HG03457 (cell line): ENCODE measurements at regions not wholly inside any gene's neighbourhood (a gene's known extent, or its start where the extent isn't known, plus 50 kb on each side); places are given as distances from the start of the nearest gene placed in this dataset.
"Not testable (repeated sequence)": the region's sequence is repeated elsewhere in the genome, so short reads cannot be mapped to it uniquely, and the experiment has no call there.

Source experiments
- ATAC-seq: cut with Tn5 transposase; IDR thresholded peaks from one replicate; pipeline ENCODE4 v1.9.1; 2021; ENCODE audit warnings: moderate number of reproducible peaks; ENCODE audit not compliant: unreplicated experiment

DNA sequence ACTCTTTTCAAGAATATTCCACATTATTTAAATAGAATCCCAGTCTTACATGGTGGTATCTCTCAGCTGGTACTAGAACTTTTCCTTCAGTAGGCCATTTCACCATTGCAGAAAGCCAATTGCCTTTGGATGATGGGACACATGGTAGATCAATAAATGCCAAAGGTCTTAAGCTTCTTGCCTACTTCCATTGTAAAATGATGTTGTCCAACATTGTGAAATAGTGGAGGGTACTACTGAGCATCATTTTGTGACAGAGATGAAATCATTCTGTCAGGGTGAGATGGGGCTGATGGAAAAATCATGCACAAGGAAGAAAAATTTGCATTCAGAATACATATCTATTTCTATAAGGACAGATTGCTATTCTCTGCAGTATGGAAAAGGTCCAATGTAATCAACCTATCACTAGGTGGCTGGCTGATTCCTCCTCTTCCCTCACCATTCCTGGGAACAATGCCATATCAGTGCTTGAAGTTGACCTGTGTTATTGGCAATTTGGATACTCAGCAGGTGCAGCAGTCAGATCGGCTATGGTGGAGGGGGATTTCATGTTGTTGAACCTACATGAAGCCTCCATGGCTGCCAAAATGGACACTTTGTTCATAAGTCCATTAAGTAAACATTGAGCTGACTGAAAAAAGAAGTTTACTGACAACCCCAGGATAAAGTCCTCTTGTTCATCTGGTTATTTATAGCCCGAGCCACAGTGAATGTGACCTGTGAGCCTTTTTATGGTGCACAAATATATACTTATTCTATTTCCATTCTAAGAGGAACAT is 596.9 kb upstream of the ARPP21 start:
- ATAC-seq, result no peak

- ATAC-seq, result no peak
Measured at GRCh38 chr3:35043040-35043439, 596.3 kb upstream of the ARPP21 start.

DNA sequence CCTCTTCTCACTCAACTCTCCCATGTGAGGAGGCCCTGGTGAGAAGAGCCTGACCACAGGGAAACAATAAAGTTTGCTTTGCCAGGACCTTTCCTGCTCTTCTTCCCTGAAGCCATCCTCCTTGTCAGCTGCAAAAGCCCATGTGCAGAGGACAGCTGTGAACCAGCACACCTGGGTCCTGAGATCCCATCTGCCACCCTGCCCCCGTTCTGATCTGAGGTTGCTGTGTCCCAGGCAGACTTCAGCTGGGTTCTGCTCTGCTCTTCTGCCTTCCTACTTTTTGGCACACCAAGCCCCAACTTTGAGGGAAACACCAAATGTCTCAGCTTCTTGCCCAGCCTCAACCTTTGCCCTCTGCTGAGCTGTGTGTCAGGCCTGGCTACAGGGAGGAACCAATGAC is 595.1 kb upstream of the ARPP21 start:
- ATAC-seq, result no peak

DNA sequence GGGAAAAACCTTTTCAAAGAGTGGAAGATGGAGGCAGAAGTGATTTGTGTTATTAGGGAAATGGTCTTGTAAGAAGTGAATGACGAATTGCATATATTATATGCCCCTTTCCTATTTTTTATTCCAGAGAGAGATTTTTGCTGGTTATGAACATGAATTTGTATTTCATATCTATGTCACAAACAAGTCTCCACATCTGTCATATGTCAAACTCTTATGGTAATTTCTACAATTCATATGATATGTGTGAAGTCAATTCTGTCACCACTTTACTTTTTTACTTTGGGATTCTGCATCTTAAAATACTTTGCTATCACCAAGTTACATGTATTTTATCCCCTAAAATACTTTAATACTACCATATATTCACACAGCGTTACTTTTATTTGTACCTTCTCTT is 594.2 kb upstream of the ARPP21 start:
- no peak for ATAC-seq

DNA sequence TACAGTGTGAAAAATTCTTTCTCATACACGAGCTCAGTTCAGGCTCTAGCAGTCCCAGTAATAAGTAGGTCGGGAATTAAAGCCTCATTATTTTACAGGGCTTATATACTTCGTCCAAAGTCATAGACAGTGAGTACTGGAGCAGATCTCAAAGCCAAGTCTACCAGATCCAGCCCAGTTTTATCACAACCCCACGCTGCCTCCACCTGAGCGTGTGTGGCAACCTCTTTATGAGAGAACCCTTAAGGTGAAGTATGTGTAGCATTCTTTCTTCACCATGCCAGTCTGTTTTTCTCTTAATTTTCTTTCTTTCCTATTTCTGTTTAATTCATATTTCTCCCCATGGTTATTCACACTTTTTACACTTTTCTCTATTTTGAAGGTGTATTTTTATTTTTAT is 574.6 kb upstream of the ARPP21 start:
- ATAC-seq, result no peak

GRCh38 chr3:35065891-35066290 is 573.4 kb upstream of the ARPP21 start:
- ATAC-seq, result no peak

DNA sequence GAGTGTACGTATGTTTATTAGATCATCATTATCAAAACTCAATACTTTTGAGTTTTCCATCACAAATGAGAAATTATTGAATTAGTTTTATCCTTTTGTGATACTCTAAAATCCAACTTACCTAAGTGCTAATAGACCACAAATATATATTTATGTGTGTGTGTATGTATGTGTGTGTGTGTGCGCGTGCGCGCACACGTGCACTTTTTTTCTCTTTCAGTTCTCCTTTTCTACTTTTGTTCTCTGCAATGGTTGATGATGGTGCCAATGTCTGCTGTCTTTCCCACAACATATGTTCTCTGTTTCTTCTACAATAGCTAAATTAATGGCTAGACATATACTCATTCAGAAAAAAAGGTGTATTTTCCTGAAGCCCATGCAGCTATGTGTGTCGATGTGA is 571.6 kb upstream of the ARPP21 start:
- ATAC-seq, result no peak

DNA sequence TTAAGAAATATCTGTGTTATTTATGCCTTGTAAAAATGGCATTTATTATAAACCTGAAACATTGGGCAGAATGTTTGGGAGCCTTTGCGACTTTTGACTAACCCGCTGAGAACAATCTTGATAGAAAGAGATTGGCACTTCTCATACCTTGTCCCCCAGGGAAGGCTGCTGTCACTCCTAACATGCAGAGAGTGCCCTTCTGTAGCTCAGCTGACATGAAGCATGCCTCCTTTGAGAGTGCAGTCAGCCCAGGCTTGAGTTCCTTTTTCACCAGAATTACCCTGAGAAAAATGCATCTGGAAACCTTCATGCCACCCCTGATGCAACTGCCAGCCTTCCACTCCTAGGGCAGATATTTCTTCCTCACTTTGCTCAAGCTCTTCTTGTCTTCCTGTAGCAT is 569.2 kb upstream of the ARPP21 start:
- no peak for ATAC-seq

DNA sequence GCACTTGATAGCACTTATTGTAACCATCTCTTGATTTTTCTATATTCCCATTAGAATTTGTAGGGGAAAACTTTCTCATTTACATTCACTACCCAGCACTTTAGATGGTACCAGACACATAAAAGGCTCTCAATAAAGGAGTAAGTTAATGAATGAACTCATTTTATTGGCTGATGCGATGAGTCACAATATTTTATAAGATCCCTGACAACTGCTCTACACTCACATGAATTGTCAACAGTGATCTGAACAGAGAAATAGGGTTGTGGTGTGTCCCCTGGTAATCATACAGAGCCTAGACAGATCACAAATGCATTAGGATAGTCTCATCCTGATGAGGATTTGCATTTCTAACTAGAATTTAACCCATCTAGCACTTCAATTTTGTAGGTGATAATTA is 567.6 kb upstream of the ARPP21 start:
- no peak for ATAC-seq

DNA sequence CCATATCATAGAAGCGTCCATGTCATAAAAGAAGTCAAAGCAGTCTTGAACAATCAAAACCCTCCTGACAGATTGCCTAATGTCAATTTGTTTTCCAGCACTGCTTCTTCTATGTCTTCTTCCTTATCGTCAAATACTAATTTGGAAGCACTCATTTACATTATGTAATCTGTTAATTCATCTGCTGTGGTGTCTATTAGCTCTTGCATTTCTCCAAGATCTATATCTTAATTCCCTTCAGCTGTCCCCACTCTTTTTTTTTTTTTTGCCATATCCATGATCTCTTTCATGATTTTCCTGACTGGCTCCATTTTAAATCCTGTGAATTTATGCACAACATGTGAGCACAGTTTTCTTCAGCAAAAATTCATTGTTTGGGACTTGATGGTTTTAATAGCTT is 560.5 kb upstream of the ARPP21 start:
- ATAC-seq, result no peak

- ATAC-seq, result no peak
Measured at GRCh38 chr3:35079403-35079802, 559.9 kb upstream of the ARPP21 start.

- no peak for ATAC-seq
Measured at GRCh38 chr3:35081899-35082298, 557.4 kb upstream of the ARPP21 start.

DNA sequence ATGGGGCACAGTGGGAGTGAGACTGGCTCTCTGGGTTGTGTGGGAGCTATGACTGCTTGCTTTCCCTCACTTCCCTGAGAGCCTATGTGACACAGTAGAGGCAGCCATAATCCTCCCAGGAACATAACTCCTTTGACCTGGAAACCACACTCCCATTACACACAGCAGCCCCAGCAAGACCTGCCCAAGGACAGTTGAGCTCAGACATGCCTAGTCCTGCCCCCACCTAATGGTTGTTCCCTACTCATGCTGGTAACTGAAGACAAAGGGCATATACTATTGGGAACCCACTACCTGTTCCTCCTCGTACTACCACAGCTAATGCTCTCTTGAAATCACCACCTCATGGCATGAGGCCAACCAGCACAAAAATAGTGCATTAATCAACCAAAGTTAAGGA is 550.4 kb upstream of the ARPP21 start:
- ATAC-seq, result no peak

DNA sequence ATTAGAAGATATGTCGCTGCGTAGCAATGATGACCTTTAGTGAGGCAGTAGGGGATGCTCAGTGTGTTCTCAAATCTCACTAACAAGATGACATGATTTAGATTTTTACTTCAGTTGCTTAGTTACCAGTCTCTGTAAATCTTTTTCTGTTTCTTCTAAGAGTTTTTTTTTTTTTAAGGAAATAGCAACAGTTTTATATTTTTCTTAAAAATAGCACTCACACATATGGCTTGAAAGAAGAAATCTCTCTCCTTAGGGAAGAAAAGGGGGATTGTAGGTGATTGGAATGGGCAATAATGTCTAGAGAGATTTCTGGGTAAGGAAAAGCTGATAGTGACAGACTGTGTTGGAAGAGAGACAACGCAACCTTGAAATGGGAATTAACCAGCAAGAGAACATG is 524.6 kb upstream of the ARPP21 start:
- no peak for ATAC-seq

DNA sequence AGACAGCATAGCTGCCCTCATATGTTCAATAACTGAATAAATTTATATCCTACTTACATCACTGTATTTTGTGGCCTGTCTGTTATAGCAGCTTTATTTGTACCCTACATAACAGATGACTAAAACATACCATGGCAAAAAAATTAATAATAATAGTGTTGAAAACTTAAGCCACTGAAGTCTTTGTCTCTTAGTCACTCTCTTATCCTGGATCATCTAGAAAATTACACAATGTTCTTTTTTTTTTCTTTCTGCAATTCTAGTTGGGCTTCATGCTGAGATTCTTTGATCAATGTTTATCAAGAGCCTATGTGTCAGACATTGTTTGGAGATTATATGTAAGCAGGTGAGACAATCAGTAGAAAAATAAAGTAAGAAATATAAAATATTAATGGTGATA is 519.3 kb upstream of the ARPP21 start:
- ATAC-seq, result no peak

GRCh38 chr3:35137612-35138011 is 501.7 kb upstream of the ARPP21 start:
- ATAC-seq, result no peak

GRCh38 chr3:35141406-35141805 is 497.9 kb upstream of the ARPP21 start:
- ATAC-seq, result no peak

DNA sequence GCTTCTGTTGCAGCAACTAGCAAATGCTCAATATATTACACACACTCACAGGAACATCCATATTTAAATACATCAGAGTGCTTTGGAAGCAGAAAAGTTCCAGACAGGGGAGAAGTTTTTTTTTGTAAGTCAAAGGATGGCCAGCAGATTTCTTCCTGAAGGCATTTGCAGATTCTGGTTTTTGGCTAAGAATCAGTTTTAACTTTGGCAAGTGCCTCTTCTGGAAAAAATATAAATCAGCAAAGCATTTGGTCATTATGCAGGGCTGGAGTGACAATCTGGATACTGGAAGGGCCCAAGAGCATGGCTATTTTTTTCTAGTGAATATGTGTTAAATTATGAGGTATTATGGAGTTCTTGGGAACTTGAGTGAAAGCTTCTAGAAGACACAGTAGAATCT is 495.3 kb upstream of the ARPP21 start:
- no peak for ATAC-seq

DNA sequence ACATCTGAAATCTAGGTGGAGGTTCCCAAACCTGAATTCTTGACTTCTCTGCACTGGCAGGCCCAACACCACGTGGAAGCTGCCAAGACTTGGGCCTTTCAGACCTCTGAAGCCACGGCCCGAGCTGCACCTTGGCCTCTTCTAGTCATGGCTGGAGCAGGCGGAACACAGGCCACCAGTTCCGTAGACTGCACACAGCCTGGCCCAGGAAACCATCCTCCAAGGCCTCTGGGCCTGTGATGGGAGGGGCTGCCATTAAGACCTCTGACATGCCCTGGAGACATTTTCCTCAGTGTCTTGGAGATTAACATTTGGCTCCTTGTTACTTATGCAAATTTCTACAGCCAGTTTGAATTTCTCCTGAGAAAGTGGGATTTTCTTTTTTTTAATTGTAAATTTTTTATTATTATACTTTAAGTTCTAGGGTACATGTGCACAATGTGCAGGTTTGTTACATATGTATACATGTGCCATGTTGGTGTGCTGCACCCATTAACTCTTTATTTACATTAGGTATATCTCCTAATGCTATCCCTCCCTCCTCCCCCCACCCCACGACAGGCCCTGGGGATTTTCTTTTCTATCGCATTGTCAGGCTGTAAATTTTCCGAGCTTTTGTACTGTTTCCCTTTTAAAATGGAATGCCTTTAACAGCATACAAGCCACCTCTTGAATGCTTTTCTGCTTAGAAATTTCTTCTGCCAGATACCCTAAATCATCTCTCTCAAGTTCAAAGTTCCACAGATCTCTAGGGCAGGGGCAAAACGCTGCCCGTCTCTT is 492.9 kb upstream of the ARPP21 start:
- not testable (repeated sequence) for ATAC-seq

- ATAC-seq, result no peak
Measured at GRCh38 chr3:35183927-35184675, 455.2 kb upstream of the ARPP21 start.

DNA sequence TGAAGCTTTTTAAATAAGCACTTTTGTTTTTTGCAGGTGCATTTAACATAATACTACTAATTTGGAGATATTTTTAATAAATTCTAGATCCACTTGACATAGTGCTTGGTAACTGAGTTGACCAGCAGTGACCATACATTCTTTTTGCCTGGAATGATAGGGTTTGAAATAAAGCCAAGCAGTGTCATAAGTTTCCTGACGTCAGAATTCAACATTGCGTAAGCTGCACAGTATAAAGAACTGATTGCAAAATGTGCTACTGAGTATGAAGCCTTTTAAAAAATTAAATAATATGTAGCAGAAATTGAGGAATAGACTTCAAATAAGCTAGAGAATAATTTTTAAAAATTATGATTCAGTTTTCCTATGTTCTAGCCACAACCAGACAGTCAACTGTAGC is 454.6 kb upstream of the ARPP21 start:
- ATAC-seq, result no peak

DNA sequence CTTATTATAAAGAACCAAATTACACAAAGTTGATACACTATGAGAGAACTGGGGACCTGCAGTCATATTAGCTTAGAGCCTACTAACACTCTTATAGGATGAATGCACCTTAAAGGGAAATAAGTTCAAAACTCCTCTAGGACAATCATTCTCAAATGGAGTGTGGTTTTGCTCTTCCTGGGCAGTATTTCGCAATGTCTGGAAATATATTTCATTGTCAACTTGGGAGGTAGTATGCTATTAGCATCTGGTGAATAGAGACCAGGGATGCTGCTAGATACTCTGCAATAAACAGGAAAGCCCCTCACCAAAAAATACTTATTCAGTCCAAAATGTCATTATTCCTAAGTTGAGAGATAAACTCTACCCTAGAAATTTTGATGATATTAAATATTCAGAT is 451.4 kb upstream of the ARPP21 start:
- ATAC-seq, result no peak
